ENCODE measurements at regions not wholly inside any gene's neighbourhood (a gene's known extent, or its start where the extent isn't known, plus 50 kb on each side); places are given as distances from the start of the nearest gene placed in this dataset.

DNA sequence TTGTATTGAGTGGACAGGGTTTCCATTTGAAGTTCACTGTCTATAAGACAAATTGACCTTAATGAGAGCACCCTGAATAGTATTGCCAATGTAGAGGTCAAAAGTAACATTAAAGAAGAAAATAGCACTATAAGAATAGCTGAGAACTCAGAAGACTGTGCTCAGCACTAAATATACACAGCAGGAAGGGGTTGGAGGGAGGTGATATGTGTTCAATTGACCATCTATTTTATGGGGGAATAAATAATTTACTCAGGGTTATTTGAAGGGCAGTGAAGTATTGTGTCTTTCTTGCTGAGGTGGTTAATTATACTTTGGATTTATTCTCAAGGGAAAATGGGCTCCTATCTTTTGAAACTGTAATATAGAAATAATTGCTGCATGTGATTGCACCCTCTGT, 1380.5 kb upstream of the SPRY2 start:
- no peak for DNase-seq

DNA sequence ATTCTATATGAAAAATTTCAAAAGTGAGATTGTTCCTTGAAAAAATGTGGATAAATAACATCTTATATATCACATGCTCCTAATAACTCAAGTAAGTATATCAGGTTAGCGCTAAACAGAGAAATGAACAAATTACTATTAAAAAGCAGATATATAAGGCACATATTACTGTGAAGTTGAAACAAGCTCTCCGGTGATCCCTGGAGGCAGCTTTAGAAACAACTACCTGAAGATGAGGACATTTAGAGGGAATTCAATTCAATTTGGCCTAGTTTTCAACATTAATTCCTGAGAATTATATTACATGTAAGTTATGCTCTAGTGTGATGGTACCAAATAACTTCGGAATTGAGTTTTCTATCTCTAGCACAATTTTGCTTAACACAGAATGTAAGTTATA, 1373.6 kb upstream of the SPRY2 start:
- no peak for DNase-seq

DNA sequence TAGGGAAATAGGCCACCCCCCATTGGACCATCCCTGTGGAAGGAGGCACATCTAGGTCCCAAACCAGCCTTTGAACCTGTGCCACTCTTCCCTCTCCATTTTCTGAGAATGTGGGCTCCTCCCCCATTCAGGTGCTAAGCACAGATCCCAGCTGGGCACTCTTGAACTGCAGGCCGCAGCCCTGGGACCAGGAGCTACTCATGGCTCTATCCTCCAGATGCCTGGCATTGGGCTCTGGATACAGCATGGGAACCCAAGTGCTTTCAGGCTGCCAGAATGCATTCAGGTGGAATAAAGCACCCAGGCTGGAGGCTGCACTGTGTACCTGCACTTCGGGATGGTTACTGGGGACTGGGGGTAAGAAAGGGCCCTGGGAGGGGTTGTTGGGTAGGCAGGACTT, 1372.3 kb upstream of the SPRY2 start:
- DNase-seq: no peak

DNA sequence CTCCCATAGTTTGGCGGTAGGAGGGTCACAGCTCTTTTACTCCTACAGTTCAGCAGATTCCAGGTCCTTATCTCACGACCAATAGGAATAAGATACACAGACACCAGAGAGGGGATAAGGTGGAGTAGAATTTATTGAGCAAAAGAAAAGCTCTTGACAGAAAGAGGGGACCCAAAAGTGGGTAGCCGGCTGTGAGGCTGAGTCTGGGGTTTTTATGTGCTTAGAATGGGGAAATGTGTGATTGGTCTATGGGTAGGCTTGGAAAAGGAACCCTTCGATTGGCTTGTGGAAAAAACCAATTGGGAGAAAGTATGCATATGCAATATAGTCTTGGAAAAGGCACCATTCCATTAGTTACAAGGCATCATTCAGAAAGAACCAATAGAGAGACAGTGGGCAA, 1356.9 kb upstream of the SPRY2 start:
- no peak for DNase-seq

DNA sequence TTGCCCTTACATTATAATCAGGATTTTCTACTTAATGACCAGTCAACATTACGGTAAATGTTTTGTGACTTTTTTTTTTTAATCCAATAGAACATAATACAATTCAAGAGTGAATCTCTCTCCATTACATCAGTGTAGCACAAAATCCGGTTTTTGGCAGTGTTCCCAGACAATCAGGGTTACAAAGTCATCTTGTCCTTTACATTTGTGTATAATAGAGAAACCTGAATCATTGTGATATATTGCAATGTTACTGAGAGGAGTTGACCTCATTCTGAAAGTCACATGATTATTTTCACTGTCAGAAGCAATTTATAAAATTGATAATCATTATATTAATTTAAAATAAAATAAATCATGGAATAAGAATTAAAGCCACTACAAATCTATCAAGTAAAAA, 1346.0 kb upstream of the SPRY2 start:
- peak; percentile 82 for DNase-seq

DNA sequence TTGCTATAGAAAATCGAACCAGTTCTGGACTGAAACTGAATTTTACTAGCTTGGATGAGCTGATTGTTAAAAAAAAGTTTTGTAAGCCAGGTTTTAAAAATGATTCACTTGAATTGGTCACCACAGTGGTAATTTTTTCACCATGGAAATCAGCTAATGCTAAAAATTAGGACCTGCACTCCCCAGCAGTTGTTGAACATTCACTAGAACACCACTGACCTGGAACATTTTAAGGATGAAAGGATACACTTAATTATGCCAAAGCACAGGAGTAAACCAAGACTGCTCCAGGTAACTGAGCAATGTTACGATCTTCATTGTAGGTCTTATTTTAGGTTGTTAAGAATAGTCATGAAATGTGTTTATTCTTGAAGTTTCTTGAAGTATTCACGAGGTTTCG, 1342.6 kb upstream of the SPRY2 start:
- DNase-seq: no peak

DNA sequence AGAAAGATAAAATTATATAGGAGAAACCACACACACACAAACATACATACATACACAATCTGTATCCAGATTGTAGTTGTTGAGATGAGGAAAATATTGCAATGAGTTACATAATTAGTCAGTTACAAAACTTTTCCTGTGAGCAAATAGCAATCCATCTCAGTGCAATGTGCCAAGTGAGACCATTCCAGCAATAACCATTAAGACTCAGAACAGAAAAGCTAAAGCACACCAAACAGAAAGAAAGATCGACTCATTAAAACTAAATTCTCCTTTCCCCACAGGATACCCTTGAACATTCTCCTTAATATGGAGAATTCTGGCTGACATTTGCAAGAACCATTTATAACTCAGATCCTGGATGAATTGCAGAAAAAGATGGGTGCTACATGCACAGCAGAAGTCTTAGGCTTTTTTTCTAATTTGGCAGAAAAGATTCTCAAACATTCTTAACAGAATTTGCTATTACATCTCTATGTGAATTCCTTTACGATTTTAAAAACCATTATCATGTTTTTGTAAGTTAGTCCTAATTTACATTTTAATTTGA, 1341.2 kb upstream of the SPRY2 start:
- DNase-seq: no peak

DNA sequence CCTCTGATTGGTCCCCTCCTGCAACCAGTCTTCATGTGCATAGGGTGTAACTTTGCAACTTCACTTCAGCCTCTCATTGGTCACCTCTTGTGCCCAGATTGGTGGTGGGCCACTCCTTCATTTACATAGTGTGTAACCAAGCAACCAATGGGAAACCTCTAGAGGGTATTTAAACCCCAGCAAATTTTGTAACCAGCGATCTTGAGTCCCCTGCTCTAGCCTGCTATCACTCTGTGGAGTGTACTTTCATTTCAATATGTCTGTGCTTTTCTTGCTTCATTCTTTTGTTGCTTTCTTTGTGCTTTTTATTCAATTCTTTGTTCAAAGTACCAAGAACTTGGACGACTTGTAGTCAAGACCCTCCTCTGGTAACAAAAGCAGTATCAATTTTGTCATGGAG, 1336.9 kb upstream of the SPRY2 start:
- DNase-seq: no peak

DNA sequence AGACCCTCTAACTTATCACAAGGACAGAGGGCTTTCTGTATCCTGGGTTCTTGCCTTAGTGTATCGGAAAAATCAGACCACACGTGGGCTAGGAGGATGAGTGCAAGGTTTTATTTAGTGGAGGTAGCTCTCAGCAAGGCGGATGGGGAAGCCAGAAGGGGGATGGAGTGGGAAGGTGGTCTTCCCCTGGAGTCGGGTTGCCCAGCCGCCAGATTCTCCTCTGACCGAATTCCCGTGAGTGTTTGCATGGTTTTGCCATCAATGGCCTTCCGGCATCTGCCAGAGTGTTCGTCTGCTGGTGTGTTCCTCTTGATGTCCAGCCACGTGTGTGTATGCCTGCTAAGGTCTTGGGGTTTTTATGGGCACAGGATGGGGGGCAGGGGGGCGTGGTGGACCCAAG, 1335.1 kb upstream of the SPRY2 start:
- no peak for DNase-seq

DNA sequence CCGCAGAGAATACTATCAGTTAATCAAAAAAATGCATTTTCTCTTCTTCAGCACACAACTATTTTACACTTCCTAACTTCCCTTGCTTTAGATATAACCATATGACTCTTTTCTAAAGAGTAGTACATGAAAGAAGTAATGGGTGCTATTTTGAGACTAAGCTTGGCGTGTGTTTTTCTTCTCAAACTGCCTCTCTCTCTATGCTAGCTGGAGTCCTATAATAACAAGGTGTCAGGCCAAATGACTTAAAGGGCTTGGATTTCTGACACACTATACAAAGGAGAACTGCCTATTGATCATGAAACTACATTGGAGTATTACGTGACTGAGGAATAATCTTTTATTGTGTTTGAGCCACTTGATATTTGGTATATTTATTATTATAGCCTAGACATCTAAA, 1330.1 kb upstream of the SPRY2 start:
- no peak for DNase-seq

DNA sequence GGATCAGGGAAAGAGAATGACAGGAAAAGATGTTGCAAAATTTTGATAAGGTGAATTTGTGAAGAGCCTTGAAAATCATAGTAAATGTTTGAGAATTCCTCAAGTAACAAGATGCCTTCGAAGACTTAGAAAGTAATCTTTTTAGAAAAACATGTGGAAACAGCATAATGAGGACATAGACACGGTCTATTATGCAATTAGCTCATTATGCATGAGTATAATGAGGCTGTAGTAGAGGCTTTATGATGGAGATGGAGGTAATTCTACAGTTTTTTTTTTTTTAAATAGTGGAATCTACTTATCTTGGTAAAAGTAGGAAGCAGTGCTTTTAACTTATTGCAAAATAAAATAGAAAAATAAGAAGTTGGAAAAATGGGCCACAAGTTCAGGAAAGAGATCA, 1329.1 kb upstream of the SPRY2 start:
- DNase-seq: no peak

DNA sequence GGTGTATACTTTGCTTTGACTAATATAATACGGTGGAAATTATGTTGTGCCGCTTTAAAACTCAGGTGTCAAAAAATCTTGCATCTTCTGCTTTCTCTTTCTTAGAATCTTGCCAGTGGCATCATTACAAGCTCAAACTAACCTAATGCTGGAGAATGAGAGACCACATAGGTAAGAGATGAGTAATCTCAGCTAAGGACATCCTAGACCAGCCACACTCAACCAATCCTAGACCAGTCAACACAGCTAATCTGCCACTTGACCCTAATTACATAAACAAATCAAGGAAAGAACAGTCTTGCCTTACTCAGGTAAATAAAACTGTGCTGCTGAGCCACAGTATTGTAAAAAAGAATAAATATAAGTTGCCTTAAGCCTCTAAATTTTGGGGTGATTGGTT, 1323.9 kb upstream of the SPRY2 start:
- no peak for DNase-seq

DNA sequence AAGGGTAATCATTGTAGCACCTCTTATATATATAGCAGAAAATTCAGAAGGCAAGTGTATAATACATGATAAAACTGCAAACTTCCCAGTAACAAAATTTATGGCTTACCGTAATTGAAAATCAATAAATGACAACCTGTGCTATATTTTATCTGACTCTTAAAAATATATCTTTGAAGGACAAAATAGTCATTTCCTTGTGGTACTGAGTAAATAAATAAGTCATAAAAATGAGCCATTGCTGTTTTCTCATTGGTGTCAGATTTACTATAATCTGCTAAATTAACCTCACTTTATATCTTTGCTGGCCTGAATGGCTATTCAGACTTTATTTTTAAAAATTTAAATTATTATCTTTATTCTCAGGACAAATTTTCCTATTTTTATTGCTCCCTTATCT, 1319.1 kb upstream of the SPRY2 start:
- no peak for DNase-seq

DNA sequence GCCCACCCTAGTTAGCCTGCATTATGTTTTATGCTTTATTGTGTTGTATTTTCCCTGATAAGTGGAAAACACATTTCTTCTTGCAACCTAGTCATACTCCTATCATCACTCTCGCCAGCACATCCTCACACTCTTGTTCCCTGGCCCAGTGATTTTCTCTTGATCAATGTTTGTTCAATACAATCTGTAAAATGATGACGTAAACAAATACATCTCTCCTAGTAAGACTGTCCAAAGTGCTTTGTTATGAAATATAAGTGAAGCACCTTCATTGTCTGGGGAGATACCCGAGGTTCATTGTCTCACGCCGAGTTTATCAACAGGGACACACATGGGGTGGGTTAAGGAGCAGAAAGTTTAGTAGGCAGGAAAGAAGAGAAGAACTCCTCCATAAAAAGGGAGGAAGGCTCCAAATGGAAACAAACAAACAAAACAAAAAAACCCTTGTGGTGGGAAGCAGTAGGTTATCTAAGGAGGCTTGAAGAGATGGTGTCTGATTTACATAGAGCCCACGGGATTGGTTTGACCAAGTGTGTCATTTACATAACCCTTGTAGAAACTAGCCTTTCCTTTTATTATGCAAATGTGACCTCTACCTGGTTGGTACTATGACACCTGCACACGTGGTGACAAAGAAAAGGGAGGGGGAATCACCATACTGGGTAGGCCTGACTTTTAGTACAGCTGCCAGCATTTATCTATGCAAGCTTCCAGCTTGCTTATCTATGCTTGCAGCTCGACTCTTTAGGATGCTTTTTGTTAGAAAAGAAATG, 1317.9 kb upstream of the SPRY2 start:
- no peak for DNase-seq

DNA sequence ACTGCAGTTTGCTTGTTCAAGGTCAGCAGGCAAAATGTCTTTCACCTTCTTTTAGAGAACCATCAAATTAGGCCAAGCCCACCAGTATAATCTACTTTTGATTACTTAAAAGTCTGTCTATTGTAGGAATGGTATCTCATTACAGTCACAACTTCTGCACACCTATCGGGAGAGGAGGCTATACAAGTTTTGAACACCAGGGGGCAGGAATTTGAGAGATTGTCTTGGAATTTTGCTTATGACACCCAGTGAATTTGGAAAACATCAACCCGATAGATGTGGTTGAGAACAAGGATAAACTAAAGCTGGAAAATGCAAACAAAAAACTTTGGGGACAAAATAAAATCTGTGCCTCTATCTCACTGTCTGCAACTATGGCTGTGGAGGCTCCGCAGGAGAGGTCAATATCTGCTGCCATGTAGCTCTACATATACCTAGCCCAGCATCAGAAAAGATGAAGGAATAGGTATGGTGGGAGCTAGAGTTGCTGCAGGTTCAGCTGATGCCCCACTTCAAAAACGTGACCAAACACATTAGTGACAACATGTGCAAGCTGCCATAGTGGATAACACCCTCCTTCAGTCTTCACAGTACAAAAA, 1299.2 kb upstream of the SPRY2 start:
- no peak for DNase-seq

DNA sequence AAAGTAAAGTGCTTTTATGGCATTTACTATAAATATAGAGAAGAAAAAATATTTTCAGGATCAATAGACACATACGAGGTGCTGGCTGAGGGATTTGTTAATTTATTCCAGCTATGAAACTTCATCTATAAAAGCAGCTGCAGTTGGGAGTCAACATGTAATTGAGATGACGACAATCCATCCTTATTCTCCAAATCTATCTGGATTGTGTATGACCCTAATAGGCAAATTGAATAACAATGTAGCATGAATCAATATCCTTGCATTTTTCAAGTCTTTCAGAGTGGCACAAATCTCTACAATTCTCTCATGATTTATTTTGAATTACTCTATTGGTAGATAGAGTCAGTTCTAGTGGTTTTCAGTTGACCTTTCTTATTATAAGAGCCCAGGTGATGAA, 1296.5 kb upstream of the SPRY2 start:
- DNase-seq: no peak

DNA sequence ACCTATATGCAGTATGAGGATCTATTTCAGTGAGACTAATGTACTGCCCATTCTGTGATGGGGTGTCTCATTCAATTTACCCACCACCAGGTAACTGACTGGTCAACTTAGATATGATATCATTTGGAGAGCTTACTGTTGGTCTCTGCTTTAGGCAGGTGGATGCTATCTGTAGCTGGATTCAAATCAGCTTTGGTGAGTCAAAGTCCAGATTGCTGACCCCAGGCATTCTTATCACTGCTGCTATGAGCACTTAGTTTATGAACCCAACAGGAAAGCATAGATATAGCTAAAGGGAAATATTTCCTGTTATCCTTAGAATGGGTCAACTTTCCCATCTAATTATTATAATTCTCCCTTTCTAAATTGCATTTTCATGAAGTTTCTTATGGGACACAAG, 1295.2 kb upstream of the SPRY2 start:
- DNase-seq: no peak

DNA sequence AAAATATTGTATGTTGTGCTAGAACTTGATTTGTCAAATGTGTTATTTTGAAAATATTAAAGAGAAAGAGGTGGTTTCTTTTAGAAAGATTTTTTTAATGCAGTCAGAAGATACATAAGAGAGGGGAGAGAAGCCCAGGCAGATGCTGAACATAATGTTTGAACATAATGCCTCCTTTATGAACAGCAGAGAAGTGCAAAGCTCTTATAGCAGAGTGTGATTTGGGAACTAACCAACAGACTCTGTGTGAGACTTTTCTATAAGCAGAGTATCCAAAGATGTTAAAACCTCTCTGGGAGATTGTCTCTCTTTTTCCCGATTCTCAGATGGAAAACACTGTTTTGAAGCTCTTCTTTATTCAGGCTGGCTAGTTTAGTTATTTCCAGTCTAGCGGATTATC, 1274.1 kb upstream of the SPRY2 start:
- no peak for DNase-seq

DNA sequence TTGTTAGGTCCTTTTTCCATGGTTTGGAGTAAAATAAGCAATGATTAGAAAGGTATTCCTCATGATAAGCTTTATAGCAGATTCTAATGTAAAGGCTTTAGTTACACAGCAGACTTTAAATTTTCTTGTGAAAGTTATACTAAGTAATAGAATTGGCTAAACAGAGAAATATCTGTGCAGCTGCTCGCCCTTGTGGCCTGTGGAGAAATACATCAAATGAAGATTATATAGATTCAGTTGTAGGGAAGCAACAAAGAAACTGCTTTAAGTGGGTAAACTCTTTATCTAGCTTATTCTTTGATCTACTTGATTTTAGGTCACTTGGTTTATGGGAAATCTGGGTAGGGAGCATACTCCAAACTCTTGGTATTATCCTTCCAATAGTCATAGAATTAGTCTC, 1269.7 kb upstream of the SPRY2 start:
- DNase-seq: no peak

DNA sequence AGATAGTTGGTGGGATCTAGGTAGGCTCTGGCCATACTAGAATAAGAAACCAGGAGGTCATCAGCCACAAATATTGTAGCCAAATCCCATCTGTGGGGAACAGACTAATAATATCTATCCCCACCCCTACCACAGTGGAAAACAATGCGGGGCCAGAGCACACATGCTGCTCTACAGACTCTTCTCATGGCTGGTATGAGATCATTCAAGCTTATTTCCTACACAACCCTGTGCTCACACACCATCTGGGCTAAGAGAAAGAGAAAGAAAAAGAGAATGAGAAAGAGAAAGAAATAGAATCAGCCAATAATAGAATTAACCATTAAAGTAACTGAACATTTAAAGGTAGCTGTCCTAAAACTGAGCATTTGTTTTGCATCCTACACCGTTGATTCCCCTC, 1268.4 kb upstream of the SPRY2 start:
- DNase-seq: no peak

DNA sequence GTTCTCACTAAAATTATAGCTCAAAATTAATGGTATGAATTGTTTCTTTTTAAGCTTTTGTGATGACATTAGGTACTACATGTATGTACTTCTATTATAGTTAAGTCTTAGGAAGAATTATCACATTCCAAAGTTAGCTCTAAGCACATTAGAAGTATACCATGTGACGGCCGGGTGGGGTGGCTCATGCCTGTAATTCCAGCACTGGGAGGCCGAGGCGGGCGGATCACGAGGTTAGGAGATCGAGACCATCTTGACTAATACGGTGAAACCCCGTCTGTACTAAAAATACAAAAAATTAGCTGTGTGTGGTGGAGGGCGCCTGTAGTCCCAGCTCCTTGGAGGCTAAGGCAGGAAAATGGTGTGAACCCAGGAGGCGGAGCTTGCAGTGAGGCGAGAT, 1265.1 kb upstream of the SPRY2 start:
- DNase-seq: no peak

DNA sequence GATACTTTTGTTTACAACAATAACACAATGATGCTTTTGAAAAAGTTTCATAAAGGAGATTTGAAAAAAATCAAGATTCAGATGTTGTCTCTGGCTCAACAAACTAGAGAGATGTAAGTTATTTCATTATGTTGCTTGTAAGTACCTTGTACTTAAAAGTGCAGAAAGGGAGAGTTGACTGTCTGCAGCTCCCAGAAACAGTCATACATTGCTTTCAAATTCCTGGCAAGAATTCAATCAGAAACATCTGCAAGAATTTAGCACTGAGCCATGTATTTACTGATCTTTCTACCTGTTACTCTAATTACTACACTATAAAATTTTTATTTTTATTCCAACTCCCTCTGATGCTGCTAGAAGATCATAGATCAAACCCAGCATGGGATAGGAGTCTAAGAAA, 1261.3 kb upstream of the SPRY2 start:
- DNase-seq: no peak

DNA sequence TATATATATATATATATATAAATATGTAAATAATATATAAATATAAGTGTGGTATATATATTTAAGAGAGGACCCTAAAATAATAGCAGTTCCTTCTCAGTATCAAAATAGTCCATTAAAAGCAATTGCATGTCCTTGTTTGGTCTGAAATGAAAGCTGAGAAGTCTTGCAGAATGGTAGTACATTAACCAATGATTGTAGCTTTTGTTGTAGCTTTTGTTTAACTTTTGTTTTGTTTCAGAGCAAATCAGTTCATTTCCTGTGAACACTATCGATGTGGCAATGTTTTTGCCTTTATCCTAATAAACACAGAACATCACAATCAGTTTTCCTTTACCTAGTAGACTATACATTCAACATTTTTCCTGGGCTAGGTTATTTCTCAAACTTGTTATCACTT, 1256.2 kb upstream of the SPRY2 start:
- no peak for DNase-seq

DNA sequence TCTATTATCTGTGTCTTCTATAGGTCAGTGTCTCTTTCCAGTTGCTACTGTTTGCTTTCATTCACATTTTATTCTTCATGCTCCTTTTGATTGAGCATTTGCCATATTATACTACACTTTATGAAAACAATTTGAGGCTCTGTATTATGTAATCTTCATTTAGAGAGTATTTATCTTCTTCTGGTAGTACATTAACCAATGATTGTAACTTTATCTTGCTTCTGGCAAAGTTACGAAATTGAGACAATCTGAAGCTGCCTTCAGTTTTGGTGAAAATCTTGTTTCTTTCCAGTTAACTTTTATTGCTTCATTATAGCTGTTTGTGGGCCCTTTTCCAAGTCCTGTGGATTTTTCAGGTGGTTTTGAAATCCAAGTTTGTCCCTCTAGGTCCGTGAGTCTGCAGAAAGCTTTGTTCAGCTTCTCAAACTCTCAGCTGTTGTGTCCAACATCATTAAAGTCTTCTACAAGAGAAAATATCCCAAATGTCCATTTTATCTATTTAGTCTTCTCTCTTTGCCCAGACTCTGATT, 1255.4 kb upstream of the SPRY2 start:
- DNase-seq: no peak
